HAP-1 (cell line): ENCODE measurements at regions not wholly inside any gene's neighbourhood (a gene's known extent, or its start where the extent isn't known, plus 50 kb on each side); places are given as distances from the start of the nearest gene placed in this dataset.

Experiments used
- DNase-seq, 2 experiments: peaks; one replicate each; pipeline ENCODE4 v3.0.0-alpha.2; 2016 to 2020; ENCODE audit warnings: low spot score in 2 of 2
- H3K27me3 ChIP-seq: fragments of 250-450 bp; sonication (Bioruptor Pico); 2 replicates; pipeline ENCODE4 v1.5.1; 2020; ENCODE audit warnings: low read depth, mild to moderate bottlenecking, moderate library complexity
- H3K36me3 ChIP-seq: fragments of 250-450 bp; sonication (Bioruptor Pico); replicated peaks from 2 replicates; pipeline ENCODE4 v1.5.1; 2020; ENCODE audit warnings: mild to moderate bottlenecking
- H3K4me1 ChIP-seq: fragments of 250-450 bp; sonication (Bioruptor Pico); 2 replicates; pipeline ENCODE4 v1.5.1; 2020; ENCODE audit warnings: mild to moderate bottlenecking
- H3K4me3 ChIP-seq: fragments of 250-450 bp; sonication (Bioruptor Pico); 2 replicates; pipeline ENCODE4 v1.5.1; 2020; ENCODE audit warnings: mild to moderate bottlenecking, moderate library complexity
- H3K9me3 ChIP-seq: fragments of 250-450 bp; sonication (Bioruptor Pico); 2 replicates; pipeline ENCODE4 v1.5.1; 2020; ENCODE audit warnings: mild to moderate bottlenecking, moderate library complexity
- in situ Hi-C: fragments of 300-500 bp; cut with MboI; formaldehyde crosslinking; loops from 3 replicates; pipeline ENCODE4 v1.14.3; 2020; ENCODE audit warnings: low sequenced_read_pairs, inconsistent platforms, mixed read lengths

DNA sequence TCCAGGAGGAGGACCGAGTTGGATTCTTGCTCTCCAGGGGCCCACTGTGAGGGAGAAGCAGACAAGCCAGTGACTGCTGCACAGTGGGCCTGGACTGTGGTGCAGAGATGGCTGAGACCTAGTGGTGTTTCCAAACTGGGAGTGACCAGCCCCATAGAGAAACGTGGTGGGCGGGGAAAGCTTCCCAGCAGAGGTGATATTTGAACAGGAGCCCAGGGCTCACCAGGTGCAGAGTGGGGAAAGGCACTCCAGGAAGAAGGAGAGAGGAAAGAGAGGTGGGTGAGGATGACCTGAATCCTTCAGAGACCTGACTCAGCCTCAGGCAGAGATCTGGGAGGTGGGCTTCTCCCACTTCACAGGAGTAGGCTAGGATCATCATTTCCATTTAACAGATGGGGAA, 52.1 kb upstream of the RASD2 start:
- in situ Hi-C loops, result no loop called here
- H3K4me1 ChIP-seq, result no peaks in the 10 kb centered on the region
- H3K36me3 ChIP-seq, result no peaks in the 10 kb centered on the region
- H3K27me3 ChIP-seq, result peaks cover 7% of the 10 kb centered on the region
- no peak for DNase-seq
- H3K9me3 ChIP-seq, result no peaks in the 10 kb centered on the region
- no peak overlapping the region for H3K4me3 ChIP-seq

- peaks cover 7% of the 10 kb centered on the region for H3K27me3 ChIP-seq
- in situ Hi-C loops, result no loop called here
- no peak overlapping the region for H3K4me3 ChIP-seq
- H3K4me1 ChIP-seq, result no peaks in the 10 kb centered on the region
- DNase-seq, result no peak
- H3K9me3 ChIP-seq, result no peaks in the 10 kb centered on the region
- H3K36me3 ChIP-seq, result no peaks in the 10 kb centered on the region
Measured at GRCh38 chr22:35489239-35489638, 51.4 kb upstream of the RASD2 start.
